WERI-Rb-1 (cell line): ENCODE measurements at regions not wholly inside any gene's neighbourhood (a gene's known extent, or its start where the extent isn't known, plus 50 kb on each side); places are given as distances from the start of the nearest gene placed in this dataset.

ENCODE experiments used
- DNase-seq: peaks from one replicate; pipeline ENCODE4 v3.0.0-alpha.2; 2020
- H3K27ac ChIP-seq: fragments of 250-450 bp; sonication (Bioruptor Pico); 2 replicates; pipeline ENCODE4 v1.5.1; 2020; ENCODE audit warnings: mild to moderate bottlenecking, moderate library complexity
- H3K27me3 ChIP-seq: fragments of 250-450 bp; sonication (Bioruptor Pico); 2 replicates; pipeline ENCODE4 v1.5.1; 2021; ENCODE audit warnings: mild to moderate bottlenecking, low read depth, moderate library complexity; ENCODE audit not compliant: insufficient read depth, severe bottlenecking
- H3K36me3 ChIP-seq: fragments of 250-450 bp; sonication (Bioruptor Pico); 2 replicates; pipeline ENCODE4 v1.5.1; 2020; ENCODE audit warnings: mild to moderate bottlenecking, moderate library complexity
- H3K4me3 ChIP-seq: 2 replicates; pipeline ENCODE4 v1.5.1; 2011; ENCODE audit warnings: low read depth, mild to moderate bottlenecking, control low read depth, low read length
- H3K9me3 ChIP-seq: fragments of 250-450 bp; sonication (Bioruptor Pico); 2 replicates; pipeline ENCODE4 v1.5.1; 2021; ENCODE audit warnings: mild to moderate bottlenecking, moderate library complexity; ENCODE audit not compliant: severe bottlenecking
- CTCF ChIP-seq: IDR thresholded peaks from 2 replicates; pipeline ENCODE4 v1.5.1; 2011; ENCODE audit warnings: low read depth, mild to moderate bottlenecking, control low read depth, inconsistent platforms, low read length

GRCh38 chr15:31461911-31462480, 135.4 kb downstream of the KLF13 start:
- H3K36me3 ChIP-seq = no peaks in the 10 kb centered on the region
- H3K27me3 ChIP-seq = no peaks in the 10 kb centered on the region
- H3K4me3 ChIP-seq = no peak overlapping the region
- no peak overlapping the region for H3K27ac ChIP-seq
- no peaks in the 10 kb centered on the region for H3K9me3 ChIP-seq
- no peak for DNase-seq
- no peak for TF ChIP-seq CTCF

- H3K27me3 ChIP-seq = no peaks in the 10 kb centered on the region
- no peak for TF ChIP-seq CTCF
- H3K9me3 ChIP-seq = no peaks in the 10 kb centered on the region
- no peaks in the 10 kb centered on the region for H3K36me3 ChIP-seq
- H3K4me3 ChIP-seq = no peak overlapping the region
- H3K27ac ChIP-seq = no peak overlapping the region
- no peak for DNase-seq
Measured at GRCh38 chr15:31463521-31464102, 137.0 kb downstream of the KLF13 start.

- no peak for TF ChIP-seq CTCF
- no peak for DNase-seq
- no peak overlapping the region for H3K4me3 ChIP-seq
- H3K9me3 ChIP-seq = no peaks in the 10 kb centered on the region
- no peaks in the 10 kb centered on the region for H3K36me3 ChIP-seq
- no peak overlapping the region for H3K27ac ChIP-seq
- no peaks in the 10 kb centered on the region for H3K27me3 ChIP-seq
Measured at GRCh38 chr15:31464216-31465082, 137.8 kb downstream of the KLF13 start.

- TF ChIP-seq CTCF = no peak
- DNase-seq = no peak
- Histone ChIP-seq H3K4me3 (no peak overlapping the region), H3K9me3 (no peaks in the 10 kb centered on the region), H3K27ac (no peak overlapping the region), H3K27me3 (no peaks in the 10 kb centered on the region), H3K36me3 (no peaks in the 10 kb centered on the region)
Measured at GRCh38 chr15:31465083-31465955, 138.7 kb downstream of the KLF13 start.

- Histone ChIP-seq H3K9me3 (no peaks in the 10 kb centered on the region), H3K27ac (no peak overlapping the region), H3K4me3 (no peak overlapping the region), H3K27me3 (no peaks in the 10 kb centered on the region), H3K36me3 (no peaks in the 10 kb centered on the region)
- DNase-seq = no peak
- no peak for TF ChIP-seq CTCF
Measured at GRCh38 chr15:31467361-31467760, 140.7 kb downstream of the KLF13 start.
